Activated CD8-positive, alpha-beta memory T cell treated with anti-CD3 and anti-CD28 coated beads, Interleukin-2, amount 50 U/mL, for 4 hours (primary cell): ENCODE measurements at regions not wholly inside any gene's neighbourhood (a gene's known extent, or its start where the extent isn't known, plus 50 kb on each side); places are given as distances from the start of the nearest gene placed in this dataset.

ENCODE experiments used
- DNase-seq: peaks from one replicate; pipeline ENCODE4 v3.0.0-alpha.2; 2020

DNA sequence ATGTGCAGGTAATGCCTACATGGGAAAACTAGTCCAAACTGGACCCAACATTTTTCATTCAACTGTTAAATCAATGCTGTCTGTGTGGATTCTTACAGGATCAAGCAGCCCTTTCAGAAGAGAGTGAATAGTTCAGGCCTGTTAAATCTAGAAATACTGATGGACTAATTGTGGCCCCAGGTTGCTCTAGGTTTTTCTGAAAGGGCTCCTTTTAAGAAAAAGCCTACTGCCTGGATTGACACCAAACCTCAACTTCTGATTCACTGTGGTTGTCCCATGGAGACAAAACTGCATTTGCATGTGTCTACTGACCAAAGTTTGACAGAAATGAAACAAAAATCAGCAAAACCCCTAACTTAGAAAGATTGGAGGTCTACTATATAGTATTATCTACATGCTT is 437.0 kb downstream of the KLF12 start:
- DNase-seq: no peak

DNA sequence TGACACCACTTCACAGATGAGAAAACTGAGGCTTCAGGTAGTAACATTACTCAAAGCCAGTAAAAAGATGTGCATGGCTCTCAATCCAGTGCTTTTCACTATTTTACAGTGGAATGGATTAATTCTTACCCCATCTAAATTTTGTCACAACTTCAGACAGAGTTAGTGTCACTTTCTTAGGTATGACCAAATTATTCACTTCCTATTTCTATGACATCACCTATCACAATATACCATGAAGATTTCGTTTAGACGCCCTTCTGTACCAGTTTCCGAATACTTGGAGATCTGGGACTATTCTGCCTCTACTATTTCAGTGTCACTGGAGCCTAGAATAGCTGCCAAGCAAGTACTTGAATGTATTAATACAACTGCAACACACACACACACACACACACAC is 437.5 kb downstream of the KLF12 start:
- no peak for DNase-seq

DNA sequence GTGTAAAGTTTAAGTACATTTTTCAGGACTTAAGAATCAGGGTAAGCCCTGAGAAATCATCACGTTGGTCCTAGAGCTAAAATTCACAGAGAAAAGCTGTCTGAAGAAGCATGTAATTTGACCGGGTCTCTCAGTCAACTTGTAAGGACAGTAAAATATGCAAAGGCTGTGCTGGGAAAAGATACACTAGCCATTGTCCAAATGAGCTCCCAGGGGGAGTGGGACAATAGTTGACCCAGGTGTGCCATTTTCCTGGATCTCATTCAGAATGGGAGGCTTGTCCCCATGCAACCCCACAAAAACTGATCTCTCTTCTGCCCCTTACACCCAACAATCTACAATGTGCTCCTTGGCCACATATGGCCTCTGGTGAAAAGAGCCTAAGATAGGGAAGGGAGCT is 437.9 kb downstream of the KLF12 start:
- no peak for DNase-seq

DNA sequence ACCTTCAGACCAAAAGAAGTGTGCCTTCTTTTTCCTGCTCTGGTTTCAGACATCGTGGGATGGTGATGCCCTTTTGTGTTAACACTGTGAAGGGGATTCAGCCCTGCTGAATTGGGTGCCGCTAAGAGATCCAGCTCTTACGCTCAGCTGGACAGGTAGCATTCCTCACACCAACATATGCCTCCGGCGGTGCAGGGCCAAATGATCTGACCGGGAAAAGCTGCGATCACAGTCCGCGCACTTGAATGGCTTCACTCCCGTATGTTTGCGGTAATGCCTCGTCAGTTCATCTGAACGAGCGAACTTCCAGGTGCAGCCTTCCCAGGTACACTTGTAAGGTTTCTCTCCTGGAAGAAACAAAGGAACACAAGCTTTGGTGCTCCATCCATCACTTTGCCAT is 438.9 kb downstream of the KLF12 start:
- DNase-seq: no peak

DNA sequence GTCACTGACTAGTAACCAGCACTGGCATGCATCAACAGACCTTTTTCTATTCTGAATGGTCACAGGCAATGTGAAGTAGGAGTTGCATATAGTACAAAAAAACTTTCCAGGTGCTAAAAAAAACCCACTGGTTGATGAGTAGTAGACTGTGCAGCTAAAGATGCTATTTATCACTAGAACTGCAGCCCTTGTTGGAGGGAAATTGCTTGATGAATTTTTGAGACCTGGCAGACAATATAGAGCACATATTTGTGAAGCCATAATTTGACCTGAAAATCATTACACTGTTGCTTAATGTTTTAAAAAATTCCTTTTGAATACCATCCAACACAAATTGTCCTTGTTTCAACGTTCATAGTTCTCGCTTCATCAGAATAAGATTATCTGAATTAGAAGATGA is 441.0 kb downstream of the KLF12 start:
- no peak for DNase-seq

DNA sequence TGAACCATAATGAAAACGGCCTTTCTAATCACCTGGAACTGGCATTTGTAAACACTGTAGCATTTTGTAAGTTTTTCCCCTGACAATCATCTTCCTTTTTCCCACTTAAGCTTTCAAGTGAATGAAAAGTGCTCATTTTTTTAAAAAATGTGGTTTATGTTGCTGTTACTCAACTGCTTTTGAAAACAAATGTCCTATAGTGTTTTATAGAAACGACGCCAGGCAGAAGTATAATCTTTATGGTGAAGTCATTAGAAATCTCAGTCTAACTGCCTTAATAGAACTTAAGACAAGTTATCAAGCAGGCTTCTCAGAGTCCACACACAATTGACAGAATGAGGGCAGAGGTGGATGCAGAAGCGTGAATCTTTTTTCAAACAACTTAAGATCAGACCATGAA is 442.3 kb downstream of the KLF12 start:
- no peak for DNase-seq

DNA sequence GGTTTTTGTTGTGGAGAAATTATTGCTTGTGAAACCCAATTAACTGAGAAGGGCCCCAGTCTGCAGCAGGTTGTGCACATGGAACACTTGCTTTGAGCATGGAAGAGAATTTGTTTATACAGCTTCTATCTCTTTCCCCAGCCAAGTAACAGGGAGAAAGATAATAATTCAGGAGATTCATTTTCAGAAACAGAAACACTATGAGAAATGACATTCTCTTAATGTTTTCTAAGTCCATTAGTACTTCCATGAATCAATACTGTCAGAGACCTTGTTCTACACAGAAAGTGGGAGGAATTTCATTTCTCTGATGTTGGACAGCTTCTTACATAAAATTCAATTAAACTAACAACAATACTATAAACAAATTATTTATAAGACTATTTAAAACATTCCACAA is 446.3 kb downstream of the KLF12 start:
- DNase-seq: no peak

DNA sequence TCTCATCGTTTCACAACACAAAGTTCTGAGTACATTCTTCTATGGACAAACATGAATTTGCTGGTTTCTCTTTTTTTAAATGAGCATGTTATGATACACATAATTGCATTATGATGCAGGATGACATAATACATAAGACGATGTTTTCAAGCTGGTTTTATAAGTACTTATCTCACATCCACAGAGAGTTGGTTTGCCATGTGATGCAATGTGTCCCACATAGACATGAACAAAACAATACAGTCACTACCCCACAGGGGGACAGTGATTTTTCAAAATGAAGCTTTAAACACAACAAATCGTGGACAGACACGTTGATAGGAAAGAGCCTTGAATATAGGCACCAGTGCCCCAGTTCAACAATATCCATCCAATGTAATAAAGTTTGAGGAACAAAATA is 447.1 kb downstream of the KLF12 start:
- DNase-seq: no peak

DNA sequence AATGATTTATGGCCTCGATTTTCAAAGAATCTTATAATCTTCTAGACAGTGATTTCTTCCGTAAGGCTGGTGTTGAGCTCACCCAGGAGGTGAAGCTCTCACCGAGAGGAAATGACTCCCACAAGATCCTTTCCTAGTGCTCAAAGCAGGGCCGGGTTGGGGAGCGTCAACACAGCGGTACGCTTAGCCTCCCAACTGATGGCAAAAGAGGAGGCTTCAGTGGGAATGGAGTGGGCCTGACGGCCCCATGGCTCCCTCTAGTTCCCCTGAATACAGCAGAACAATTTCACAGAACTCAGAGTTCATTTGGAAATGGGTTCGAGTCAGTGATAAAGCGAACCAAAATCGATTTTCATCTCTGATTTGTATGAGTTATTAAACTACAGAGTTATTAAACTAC is 449.5 kb downstream of the KLF12 start:
- no peak for DNase-seq

DNA sequence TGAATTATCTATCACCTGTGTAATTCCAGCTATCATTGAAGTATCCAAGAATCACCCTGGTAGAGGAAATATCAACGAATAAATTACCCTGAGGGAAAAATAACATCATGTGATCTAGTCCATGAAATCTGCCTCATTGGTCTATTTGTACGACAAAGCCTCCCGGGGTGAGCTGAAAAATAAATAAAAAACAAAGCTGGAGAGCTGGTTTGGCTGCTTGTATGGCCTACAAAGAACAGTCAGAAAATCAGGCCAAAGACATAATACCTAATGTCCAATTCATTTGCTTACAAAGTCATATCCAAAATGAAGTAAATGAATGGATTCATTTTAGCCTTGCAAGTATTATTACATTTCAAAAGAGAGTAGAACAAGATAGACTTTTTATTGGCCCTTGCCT is 449.9 kb downstream of the KLF12 start:
- no peak for DNase-seq

DNA sequence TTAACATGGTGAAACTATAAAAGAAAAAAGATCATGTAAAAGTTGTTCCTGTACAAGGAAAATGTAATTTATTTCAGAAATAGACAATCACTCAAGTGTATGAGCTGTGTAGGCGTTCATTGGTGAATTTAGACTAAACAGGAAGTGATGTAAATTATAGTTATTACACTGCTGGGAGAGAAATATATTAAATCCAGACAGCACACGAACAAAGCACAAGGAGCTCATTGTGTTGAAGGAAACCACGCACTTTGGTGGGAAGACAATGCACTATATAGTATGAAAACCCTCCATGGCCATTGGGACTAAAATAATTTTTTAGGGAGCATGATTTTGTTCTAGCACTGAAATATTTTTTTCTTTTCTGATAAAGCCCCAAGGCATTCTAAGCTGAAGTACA is 450.5 kb downstream of the KLF12 start:
- no peak for DNase-seq

DNA sequence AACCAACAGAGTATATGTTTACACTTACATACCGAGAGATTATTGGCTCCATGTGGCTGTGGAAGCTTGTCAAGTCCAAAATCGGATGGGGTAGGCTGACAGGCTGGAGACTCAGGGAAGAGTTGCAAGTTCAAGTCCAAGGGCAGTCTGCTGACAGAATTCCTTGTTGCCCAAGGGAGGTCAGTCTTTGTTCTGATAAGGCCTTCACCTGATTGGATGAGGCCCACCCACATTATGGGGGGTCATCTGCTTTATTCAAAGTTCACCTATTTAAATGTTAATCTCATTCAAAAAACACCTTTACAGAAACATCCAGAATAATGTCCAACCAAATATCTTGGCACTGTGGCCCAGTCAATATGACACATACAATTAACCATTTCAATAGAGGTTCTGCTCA is 452.4 kb downstream of the KLF12 start:
- DNase-seq: no peak

DNA sequence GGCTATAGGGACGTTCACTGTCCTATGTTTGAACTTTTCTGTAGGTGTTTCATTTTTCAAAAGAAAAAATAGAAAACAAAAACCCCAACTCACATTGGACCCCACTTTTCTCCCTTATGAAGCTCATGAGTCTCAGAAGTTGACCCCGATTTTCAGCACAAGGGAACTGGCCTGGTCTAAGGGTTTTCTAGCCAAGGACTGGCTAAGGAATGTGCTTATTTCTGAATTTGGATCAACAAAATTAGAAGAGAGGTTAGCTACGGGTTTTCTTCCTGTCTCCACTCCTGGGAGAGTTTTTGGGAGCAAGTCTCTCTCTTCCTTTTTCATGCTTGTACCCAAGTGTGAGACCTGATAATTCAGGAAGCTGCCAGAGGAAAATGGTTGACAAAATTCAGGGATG is 453.2 kb downstream of the KLF12 start:
- no peak for DNase-seq

DNA sequence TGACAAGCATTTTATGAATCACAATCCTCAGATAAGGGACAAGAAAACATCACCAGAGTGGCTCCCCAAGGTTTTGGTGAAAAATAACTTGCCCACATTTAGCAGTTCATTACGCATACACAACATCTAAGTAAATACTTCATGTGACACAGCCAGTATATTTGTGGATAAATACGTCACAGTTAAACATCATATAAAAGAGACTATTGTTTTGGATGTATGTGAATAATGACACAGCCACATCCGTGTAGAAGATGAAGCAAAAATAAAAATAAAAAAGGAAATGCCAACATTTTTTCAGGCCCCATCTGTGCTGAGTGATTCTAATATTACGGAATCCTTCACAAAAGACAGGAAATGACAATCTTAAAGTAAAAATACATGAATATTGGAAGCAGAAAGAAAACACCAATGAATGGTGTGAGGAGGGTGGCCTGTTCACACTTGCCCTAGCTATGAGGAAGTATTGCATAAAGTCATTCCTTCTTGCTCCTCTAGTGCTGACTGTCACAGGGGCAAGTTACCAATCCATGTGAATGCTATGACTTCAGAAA is 457.1 kb downstream of the KLF12 start:
- DNase-seq: no peak

DNA sequence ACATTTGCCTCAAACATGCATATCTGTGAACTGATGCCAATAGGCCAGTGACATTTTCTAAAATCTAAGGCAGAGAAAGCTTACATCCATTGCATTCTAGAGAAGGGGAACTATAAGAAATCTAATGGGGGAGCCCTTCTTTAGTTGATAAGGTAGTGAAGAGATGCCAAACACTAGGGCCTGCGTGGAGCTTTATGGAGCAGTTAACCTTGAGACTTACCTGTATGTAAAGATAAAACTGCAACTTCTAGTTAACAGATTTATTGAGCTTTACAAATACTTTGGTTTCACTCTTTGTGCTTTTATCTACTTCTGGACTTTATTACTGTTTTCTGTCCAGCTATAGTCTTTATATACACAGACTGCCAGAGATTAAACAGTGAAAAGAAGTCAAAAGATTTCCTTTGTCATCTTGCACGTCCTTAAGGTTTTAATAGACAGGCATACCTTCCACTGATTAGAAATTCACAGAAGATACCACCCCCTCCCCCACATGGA is 457.6 kb downstream of the KLF12 start:
- DNase-seq: no peak

DNA sequence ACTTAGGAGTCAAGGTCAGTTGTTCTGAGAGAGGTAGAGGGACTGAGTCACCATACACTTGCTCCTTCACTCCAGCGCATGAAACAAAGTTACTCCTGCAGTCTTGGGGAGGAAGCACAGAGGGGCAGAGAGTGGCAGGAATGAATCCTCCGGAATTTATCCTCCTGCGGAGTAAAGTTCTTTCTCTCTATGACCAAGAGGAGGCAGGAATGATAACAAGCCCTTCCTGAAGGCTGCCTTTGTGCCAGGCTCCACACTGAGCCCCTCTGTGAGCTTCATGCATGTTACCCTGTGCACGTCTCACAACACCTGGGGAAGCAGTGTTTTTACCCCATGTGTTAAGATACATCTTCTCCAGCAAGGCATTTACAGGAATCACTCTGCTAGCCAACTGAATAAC is 458.4 kb downstream of the KLF12 start:
- no peak for DNase-seq

DNA sequence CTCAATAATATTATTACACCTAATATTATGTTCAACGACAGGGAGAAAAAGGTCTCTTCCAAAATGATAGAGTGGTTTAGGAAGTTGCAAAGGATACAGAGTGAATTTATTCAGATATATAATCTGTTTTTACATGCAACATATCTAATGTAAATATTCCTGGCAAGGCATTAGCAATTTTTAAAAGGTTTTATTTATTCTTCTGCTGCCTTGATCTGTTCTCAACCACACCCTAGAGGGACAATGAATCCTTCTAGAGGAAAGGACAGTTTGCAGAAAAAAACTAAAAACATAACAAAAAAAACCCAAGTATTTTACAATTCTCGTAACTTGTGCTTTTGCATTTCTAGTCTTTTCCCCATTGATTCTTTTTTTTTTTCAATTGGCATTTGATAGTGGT is 459.6 kb downstream of the KLF12 start:
- DNase-seq: no peak

DNA sequence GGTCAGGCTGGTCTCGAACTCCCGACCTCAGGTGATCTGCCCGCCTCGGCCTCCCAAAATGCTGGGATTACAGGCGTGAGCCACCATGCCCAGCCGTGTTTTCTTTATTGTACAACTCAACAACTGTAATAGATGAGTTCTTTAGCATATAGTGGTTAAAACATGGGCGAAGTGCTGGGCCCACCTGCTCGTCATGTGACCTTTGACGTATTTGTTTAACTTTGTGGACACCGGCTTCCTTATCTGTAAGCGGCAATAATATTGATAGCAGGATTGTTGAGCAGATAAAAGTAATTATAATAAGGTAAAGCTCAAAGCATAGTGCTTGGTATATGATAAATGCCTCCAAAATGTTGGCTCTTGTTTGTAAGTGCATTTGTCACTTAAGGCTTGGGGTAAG is 460.3 kb downstream of the KLF12 start:
- no peak for DNase-seq

DNA sequence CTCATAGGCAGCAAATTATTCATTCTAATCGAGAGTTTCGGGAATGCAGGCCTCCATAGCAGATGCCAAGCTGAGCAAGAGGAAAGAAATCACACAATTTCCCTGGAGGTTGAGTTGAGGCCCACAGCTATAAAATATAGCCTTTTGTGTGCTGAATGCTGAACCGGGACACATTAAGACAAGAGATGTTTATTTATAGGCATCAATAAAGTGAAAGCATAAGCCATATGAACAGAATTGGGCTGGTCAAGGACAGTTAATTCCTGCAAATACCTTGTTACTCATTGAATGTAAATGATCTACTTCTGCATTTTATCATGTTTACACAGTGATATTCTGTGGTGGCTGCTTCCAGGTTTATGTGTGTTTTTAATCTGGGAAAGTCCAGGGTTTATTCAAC is 461.7 kb downstream of the KLF12 start:
- DNase-seq: no peak

DNA sequence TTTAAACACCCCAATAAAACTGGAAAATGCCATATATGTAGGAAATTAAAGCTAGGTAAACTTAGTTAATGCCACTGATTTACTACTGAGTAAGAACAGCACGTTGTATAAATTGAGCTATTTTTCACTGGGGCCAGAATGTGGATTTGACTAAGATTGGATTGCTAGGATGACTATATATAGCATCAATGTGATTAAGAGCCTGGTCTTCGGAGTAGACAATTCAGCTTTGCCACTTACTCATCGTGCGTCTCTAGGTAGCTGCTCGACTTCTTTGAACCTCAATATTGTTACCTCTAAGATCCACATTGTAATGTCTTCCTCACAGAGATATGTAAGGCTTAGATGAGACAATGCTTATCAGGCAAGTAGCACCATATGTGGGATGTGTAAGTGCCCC is 462.5 kb downstream of the KLF12 start:
- no peak for DNase-seq

DNA sequence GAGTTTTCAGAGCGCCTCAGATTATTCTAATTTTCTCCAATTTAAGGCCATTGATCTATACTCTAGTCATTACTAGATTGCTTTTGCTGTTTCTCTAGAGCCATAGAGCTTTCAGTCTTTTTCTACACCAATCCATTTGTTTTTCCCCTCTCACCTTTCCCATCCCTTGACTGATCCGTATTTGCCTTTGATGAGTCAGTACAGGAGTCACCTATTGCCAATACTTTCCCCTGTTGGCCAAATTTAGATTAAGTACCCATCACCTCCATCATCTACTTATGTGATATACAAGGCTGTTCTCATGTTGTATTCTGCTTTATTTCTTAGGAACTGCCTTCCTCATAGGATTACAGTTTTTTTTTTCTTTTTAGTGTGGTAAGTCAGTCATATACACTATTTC is 463.2 kb downstream of the KLF12 start:
- no peak for DNase-seq

DNA sequence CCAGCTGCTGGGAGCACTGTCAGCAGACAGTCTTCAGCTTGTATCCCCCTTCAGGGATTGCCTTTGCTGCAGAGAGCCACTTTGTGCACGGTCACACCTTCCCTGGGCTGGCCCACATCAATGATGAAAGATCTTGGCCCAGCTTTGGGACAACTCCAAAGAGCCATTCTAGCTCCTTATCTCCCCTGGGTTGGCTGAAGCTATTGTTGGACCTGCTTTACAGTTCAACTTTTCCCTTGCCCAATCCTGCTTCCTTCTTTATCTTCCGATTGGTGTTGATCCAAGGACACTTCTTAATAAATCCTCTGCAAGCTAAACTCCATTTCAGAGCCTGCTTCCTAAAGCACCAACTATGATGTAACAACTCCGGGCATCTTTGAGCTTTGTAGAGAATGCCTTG is 466.4 kb downstream of the KLF12 start:
- no peak for DNase-seq

DNA sequence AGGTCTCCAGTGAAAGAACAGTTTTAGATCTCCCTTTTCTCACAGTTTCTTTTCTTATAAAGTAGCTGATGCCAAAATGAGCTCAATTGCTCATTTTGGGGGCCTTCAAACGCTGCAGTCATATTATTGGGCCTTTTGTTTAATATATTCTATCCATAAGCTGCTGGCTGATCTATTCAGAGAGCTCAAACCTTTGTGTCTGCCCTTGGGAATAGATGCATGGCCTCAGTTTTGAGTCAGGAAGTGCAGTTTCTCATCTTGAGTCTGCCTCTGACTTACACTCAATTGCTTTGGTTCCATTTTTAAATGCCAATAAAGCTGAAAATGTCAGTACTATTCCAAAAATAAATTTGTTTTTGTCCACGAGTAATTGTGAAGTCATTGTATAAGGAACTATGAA is 468.9 kb downstream of the KLF12 start:
- DNase-seq: no peak

DNA sequence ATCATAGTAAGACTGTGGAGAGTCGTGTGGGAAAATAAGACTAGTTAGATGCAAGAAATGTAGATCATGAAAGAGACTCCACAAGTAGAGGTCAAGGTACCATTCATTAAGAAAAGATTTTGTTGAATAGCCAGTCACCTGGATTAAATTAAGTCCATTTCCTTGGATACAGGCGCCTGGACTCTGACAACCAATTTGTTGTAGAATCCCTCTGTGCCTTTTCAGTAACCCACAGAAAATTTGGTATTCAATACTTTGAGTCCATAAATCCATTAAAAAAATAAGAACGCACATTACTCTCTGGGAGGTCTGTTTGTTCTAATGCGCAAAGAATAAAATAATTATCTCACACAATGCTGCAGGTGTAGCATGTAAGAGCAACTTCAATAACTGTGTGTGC is 469.4 kb downstream of the KLF12 start:
- DNase-seq: no peak

DNA sequence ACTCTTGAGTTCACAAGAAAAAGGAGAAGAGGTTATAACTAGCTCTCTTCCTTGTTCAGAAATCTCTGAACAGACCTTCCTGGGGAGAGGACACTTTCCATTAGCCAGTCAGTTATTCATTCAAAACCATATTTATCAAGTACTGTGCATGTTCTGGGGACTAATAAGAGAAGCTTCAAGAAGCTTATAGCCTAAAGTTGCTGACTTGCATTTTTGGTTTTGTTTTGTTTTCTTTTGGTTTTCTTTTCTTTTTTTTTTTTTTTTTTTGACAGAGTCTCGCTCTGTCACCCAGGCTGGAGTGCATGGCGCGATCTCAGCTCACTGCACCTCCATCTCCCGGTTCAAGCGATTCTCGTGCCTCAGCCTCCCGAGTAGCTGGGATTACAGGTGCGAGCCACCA is 471.4 kb downstream of the KLF12 start:
- DNase-seq: no peak
